HUDEP-2 (cell line): ENCODE measurements at regions not wholly inside any gene's neighbourhood (a gene's known extent, or its start where the extent isn't known, plus 50 kb on each side); places are given as distances from the start of the nearest gene placed in this dataset.
"Not testable (repeated sequence)": the region's sequence is repeated elsewhere in the genome, so short reads cannot be mapped to it uniquely, and the experiment has no call there.

ENCODE experiments used
- DNase-seq, 76 experiments: peaks; one replicate each; lab custom pipeline; 2025; ENCODE audit not compliant: unreplicated experiment in 76 of 76; lab: John Stamatoyannopoulos, UW

GRCh38 chr7:66413379-66414114 lies 208.4 kb downstream of the TPST1 start:
- peak in 69 of 76 experiments; percentile 7 to 95 (median 77) for DNase-seq

GRCh38 chr7:66415659-66416265 lies 210.6 kb downstream of the TPST1 start:
- DNase-seq = no peak

DNA sequence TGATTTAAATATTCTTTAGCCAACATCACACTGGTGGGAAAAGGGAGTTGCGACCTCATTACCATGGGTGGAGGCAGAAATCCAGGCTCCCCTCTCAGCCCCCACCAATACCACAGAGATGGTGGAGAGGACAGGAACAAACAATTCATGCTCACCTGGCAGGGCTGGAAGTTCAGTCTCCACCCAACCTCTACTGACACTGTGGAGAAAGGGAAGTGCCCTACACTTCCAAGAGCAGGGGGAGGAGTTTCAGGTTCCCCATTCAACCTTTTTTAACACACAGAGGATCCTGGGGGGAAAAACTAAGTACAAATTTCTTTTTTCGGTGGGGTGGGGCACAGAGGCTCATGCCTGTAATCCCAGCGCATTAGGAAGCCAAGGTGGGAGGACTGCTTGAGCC lies 210.1 kb upstream of the KCTD7 start:
- no peak for DNase-seq

DNA sequence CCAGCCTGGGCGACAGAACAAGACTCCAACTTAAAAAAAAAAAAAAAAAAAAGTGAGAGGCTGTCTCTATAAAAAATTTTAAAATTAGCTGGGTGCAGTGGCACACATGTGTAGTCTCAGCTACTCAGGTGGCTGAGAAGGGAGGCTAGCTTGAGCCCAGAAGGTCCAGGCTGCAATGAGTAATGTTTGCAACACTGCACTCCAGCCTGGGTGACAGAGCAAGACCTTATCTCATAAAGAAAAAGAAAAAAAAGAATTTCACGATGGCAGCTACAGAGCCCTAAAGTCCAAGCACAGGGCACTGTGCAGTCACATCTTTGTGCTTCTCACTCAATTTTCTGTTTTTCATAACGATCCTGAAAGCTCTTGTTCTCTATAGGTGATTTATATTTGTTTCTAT lies 209.5 kb upstream of the KCTD7 start:
- peak in 22 of 76 experiments; percentile 1 to 39 (median 12) for DNase-seq

DNA sequence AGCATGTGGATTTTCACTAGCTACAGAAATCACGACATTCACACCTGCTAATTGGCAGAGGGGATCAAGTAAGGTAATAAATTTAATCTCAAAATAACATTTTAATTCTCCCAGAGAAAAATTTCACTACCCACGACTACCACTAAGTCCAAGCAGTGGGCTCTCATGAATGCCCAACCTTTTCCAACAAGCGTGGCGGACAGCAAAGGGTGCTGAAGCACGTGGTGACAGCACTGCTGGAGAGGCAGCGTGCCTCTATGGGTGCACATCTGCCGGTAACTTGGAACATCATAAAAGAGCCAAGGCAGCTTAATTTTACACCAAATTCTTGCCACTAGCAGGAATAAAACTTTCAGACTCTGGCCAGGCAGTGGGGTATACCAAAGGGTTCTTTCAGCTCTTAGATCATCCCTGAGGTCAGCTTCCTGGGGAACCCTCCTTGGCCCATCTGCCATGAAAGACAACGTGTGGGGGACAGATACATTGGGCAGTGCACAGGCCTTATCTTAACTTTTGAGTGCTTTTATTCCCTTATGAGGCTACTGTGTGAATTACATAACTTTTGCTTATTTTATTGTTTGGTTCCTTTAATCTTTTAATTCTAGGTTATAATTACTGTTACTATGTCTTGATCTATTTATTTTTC lies 206.7 kb upstream of the KCTD7 start:
- peak in 8 of 76 experiments; percentile 1 to 27 (median 4) for DNase-seq

DNA sequence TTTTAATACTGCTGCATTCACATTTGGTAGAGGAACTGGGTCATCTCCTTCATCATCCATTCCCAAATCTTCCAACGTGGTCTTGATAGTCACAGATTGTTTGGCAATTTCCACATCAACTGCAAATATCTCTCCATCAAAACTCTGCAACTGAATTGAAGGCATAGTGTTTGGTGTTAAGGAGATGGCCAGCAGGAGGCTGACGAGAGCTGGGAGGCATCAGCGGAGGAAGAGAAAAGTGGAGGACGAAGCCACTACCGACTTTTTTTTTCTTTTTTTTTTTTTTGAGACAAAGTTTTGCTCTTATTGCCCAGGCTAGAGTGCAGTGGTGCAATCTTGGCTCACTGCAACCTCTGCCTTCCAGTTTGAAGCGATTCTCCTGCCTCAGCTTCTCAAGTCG lies 205.0 kb upstream of the KCTD7 start:
- DNase-seq = no peak

DNA sequence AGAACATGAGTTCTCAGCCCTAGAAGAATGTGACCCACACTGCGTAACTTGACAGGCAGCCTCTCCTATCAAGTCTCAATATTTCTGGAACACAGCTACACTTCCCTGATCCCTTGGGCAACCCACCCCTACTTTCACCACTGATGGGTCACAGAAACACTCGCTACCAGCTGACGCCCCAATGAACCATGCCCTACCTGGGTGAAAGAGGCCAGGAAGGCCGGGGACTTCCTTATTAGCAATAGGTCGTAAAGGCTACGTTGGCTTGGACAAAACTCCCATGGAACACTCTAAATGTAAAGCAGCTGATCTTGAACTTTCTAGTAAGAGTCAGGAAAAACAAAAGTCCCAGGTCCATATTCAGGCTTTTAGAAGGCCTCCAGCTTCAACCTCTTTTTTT lies 202.3 kb upstream of the KCTD7 start:
- no peak for DNase-seq

DNA sequence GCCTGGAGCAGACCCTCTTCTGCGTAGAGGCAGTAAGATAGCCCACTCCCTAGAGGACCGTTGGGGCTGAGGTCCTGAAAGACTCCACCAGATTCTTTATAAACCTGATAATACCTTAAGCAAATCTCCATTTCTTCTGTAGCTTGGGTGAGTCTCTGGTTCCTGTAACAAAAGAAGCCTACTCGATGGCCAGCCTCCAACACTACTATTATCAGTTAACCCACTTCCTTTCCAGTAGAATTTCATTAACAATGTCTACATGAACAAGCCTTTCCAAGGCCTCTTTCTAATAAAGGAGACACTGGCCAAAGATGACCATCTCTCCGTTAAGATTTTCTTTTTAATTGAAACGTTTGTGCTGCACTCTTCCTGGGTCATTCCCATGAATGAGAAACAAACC lies 201.7 kb upstream of the KCTD7 start:
- DNase-seq = no peak

DNA sequence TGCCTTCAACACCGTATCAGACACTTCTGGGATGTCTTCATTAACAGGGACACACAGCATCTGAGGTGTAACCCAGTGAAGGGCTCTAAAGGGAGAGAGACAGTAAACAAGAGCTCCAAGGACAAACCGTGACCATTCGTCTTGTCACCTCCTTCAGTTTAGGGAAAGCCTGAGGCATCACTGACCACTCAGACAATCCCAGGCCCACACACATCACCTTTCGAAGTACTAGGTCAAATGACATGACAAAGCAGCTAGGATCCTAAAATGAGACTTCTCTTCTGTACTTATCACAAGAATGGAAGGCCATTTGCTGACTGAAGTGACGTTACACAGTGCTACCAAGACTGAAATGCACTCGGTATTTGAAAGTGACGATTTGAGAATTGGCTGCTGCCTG lies 200.7 kb upstream of the KCTD7 start:
- DNase-seq = no peak

- no peak for DNase-seq
Measured at GRCh38 chr7:66429498-66430163, 199.1 kb upstream of the KCTD7 start.

- DNase-seq = no peak
Measured at GRCh38 chr7:66430164-66430545, 198.5 kb upstream of the KCTD7 start.

GRCh38 chr7:66438703-66439405 lies 189.8 kb upstream of the KCTD7 start:
- not testable (repeated sequence) for DNase-seq

DNA sequence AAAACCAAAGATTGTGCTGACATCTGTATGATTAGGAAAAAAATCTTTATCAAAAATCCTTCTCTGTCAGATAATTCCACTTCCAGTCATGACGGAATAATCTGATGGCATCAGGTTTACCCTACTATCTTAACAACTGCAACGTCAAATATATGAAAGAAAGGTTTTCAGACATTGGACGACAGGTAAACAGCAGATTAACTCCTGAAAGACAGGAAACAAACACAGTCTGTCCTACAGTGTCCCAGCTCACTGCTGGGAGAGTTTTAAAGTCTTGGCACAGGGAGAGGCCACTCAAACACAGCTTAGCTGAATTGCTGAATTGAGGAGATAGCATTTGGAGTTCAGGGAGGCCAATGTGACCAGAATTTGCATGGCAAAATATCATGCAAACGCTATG lies 186.3 kb upstream of the KCTD7 start:
- DNase-seq = no peak

- no peak for DNase-seq
Measured at GRCh38 chr7:66443946-66444345, 184.7 kb upstream of the KCTD7 start.

- not testable (repeated sequence) for DNase-seq
Measured at GRCh38 chr7:66447007-66447406, 181.7 kb upstream of the KCTD7 start.

DNA sequence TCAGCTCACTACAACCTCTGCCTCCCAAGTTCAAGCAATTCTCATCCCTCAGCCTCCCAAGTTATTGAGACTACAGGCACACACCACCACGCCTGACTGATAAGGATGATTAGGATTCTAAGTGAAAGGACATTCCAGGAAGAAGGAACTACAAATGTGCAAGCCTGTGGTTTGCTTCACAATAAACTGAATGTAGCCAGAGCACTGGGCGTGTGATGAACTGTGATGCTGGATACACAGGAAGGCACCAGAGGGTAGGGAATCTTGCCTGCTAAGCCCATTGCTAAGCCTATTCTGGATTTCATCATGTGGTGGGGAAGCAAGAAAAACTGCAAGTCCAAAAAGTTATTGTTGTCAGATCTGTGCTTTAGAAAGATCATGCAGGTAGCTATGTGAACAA lies 177.9 kb upstream of the KCTD7 start:
- DNase-seq = not testable (repeated sequence)

DNA sequence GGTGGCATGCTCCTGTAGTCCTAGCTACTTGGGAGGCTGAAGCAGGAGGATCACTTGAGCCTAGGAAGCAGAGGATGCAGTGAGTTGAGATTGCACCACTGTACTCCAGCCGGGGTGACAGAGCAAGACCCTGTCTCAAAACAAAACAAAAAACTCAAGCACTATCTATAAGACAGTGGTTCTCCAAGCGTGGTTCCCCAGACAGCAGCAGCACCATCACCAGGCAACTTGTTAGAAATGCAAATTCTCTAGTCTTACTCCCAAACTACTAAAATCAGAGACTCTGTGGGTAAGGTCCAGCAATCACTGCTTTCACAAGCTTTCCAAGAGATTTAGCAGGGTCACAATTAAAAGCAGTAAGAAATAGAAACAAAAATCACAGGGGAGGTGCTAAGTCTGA lies 177.0 kb upstream of the KCTD7 start:
- DNase-seq = not testable (repeated sequence)

DNA sequence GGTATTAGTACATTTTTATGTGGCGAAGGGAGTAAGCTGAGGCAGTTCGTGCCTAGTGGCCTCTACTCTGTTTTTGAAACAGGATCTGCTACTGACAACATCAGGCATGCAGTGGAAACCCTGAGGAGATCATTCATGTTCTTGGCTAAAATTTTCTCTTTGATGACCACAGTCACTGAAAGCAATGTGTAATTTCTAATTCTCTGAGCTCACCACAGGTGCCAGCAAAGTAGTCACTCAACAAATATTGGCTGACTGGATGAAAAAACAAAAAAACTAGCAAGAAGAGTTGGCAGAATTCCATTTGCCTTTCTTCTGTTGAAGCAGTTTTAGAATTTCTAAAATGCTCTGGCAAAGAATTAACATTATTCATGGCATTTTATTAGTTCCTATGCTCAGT lies 176.5 kb upstream of the KCTD7 start:
- no peak for DNase-seq

DNA sequence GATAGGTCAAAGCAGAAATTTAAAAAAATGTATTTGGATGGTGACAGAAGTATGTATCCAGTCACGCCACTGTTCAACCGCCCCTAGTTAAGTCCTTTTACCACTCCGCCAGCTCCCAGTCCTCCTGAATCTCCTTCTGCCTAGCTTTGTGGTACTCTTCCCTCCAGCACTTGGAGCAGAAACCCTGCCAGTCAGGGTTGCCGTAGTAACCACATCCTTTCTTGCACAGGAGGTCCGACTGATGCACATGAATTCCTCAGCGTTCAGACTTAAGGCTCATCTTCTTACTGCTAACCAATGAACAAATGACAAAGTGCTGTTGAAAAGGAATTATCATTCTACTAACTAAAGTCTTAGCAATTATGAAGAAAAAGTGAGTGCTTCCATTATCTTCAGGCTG lies 175.3 kb upstream of the KCTD7 start:
- DNase-seq = no peak

GRCh38 chr7:66454600-66455225 lies 174.0 kb upstream of the KCTD7 start:
- DNase-seq = no peak
